ENCODE measurements at regions not wholly inside any gene's neighbourhood (a gene's known extent, or its start where the extent isn't known, plus 50 kb on each side); places are given as distances from the start of the nearest gene placed in this dataset.
"Not testable (repeated sequence)": the region's sequence is repeated elsewhere in the genome, so short reads cannot be mapped to it uniquely, and the experiment has no call there.

DNA sequence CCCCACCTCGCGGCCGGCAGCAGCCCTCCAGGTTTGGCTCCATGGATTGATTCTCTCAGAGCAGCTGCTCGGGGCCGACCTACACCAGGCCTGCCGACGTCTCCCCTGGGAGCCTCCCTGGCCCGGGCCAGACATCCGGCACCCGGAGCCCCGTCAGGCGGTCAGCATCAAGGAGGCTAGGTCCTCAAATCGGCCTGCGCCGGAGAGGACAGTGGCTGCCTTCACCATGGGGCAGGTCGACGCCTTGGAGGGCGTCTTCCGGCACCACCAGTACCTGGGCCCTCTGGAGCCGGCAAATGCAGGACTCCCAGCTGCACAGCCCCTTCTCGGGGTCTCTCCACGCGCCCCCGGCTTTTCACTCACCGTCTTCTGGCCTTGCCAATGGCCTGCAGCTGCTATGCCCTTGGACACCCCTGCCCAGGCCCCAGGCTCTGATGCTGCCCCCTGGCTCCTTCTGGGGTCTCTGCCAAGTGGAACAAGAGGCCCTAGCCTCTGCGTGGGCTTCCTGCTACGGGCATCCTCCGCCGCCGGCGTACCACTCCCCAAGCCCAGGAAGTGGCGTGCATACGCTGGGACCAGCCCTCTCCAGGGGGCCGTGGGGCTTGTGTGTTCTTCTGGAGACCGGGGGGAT is 341.8 kb downstream of the MAGEB5 start (continued):
- TF ChIP-seq, protein P1, sequence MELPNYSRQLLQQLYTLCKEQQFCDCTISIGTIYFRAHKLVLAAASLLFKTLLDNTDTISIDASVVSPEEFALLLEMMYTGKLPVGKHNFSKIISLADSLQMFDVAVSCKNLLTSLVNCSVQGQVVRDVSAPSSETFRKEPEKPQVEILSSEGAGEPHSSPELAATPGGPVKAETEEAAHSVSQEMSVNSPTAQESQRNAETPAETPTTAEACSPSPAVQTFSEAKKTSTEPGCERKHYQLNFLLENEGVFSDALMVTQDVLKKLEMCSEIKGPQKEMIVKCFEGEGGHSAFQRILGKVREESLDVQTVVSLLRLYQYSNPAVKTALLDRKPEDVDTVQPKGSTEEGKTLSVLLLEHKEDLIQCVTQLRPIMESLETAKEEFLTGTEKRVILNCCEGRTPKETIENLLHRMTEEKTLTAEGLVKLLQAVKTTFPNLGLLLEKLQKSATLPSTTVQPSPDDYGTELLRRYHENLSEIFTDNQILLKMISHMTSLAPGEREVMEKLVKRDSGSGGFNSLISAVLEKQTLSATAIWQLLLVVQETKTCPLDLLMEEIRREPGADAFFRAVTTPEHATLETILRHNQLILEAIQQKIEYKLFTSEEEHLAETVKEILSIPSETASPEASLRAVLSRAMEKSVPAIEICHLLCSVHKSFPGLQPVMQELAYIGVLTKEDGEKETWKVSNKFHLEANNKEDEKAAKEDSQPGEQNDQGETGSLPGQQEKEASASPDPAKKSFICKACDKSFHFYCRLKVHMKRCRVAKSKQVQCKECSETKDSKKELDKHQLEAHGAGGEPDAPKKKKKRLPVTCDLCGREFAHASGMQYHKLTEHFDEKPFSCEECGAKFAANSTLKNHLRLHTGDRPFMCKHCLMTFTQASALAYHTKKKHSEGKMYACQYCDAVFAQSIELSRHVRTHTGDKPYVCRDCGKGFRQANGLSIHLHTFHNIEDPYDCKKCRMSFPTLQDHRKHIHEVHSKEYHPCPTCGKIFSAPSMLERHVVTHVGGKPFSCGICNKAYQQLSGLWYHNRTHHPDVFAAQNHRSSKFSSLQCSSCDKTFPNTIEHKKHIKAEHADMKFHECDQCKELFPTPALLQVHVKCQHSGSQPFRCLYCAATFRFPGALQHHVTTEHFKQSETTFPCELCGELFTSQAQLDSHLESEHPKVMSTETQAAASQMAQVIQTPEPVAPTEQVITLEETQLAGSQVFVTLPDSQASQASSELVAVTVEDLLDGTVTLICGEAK (IDR thresholded peaks at IDR 0.05; ENCODE audit: borderline replicate concordance): no peak
- TF ChIP-seq EZH2 (IDR thresholded peaks at IDR 0.05; ENCODE audit: borderline replicate concordance, control insufficient read depth, low read depth, low read length) (no peak), POLR2AphosphoS2 (IDR thresholded peaks at IDR 0.05; ENCODE audit: low read depth, low read length) (no peak), POLR2AphosphoS5 (IDR thresholded peaks at IDR 0.05; ENCODE audit: low read length) (no peak)

DNA sequence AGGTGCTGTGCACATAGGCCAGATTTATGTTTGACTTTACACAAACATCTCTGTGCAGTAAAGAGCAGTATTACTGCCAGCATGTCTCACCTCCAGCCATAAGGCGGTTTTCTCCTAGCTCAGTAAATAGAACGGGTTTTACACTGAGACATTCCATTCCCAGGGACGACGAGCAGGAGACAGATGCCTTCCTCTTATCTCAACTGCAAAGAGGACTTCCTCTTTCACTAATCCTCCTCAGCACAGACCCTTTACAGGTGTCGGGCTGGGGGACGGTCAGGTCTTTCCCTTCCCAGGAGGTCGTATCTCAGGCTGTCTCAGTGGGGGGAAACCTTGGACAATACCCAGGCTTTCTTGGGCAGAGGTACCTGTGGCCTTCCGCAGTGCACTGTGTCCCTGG is 309.8 kb downstream of the MAGEB5 start:
- H3K4me1 ChIP-seq (ENCODE audit: control insufficient read depth, insufficient read depth, low read length); H3K27ac ChIP-seq (ENCODE audit: control insufficient read depth, insufficient read depth); H3K79me2 ChIP-seq (ENCODE audit: control insufficient read depth, insufficient read depth, low read length); POLR2A ChIA-PET; SMC1A ChIA-PET (ENCODE audit: uncharacterized antibody, unreplicated experiment); H4K20me1 ChIP-seq (ENCODE audit: control insufficient read depth, insufficient read depth); intact Hi-C loops (cut with micrococcal nuclease; ENCODE audit: unreplicated experiment); H3K27me3 ChIP-seq (replicated peaks in 1 of 2; ENCODE audit: control insufficient read depth in 2 of 2, insufficient read depth in 2 of 2, low read length in 1 of 2); ATAC-seq; H2AFZ ChIP-seq (ENCODE audit: control insufficient read depth, low read depth, low read length); DNase-seq (ENCODE audit: low read depth, low spot score); H3K4me2 ChIP-seq (ENCODE audit: control insufficient read depth, insufficient read depth); RAD21 ChIA-PET (ENCODE audit: unreplicated experiment); BruUV-seq (replicated peaks); H3K36me3 ChIP-seq (ENCODE audit: control insufficient read depth in 2 of 2, insufficient read depth in 2 of 2, low read length in 1 of 2); H3K9me3 ChIP-seq (replicated peaks; ENCODE audit: control insufficient read depth, insufficient read depth, low read length); in situ Hi-C loops (cut with MboI); H3K9ac ChIP-seq (ENCODE audit: control insufficient read depth, insufficient read depth, low read length); H3K4me3 ChIP-seq; CTCF ChIA-PET; FAIRE-seq: not testable (repeated sequence)
- WGBS (ENCODE audit: insufficient coverage, insufficient replicate concordance, low lambda C conversion rate, missing lambda C conversion rate): 35% methylated on average over 8 of the region's 8 CpGs

Data from GM12878 (cell line).